H9 (cell line): ENCODE measurements at regions not wholly inside any gene's neighbourhood (a gene's known extent, or its start where the extent isn't known, plus 50 kb on each side); places are given as distances from the start of the nearest gene placed in this dataset.

Experiments used
- DNase-seq: peaks from one replicate; pipeline ENCODE4 v3.0.0-alpha.2; 2017
- H2AFZ ChIP-seq: one replicate; pipeline ENCODE4 v1.6.1; 2013; ENCODE audit warnings: mild to moderate bottlenecking, low read length, control low read depth, moderate library complexity
- H2AK5ac ChIP-seq: 2 replicates; pipeline ENCODE4 v1.6.1; 2013; ENCODE audit warnings: low read length, control low read depth, mixed read lengths; ENCODE audit not compliant: insufficient read length
- H2BK120ac ChIP-seq: one replicate; pipeline ENCODE4 v1.6.1; 2013; ENCODE audit warnings: low read depth, mild to moderate bottlenecking, low read length, control low read depth, inconsistent platforms; ENCODE audit not compliant: poor library complexity, severe bottlenecking
- H2BK12ac ChIP-seq: 2 replicates; pipeline ENCODE4 v1.6.1; 2013; ENCODE audit warnings: low read length, control low read depth, mixed read lengths, low read depth; ENCODE audit not compliant: insufficient read length
- H2BK15ac ChIP-seq: 2 replicates; pipeline ENCODE4 v1.6.1; 2013; ENCODE audit warnings: low read depth, low read length, control low read depth
- H2BK20ac ChIP-seq: one replicate; pipeline ENCODE4 v1.6.1; 2013; ENCODE audit warnings: low read depth, mild to moderate bottlenecking, low read length, control low read depth, inconsistent platforms; ENCODE audit not compliant: poor library complexity, severe bottlenecking
- H2BK5ac ChIP-seq: 2 replicates; pipeline ENCODE4 v1.6.1; 2013; ENCODE audit warnings: low read length, control low read depth, mixed read lengths; ENCODE audit not compliant: insufficient read length
- H3K14ac ChIP-seq: 2 replicates; pipeline ENCODE4 v1.6.1; 2013; ENCODE audit warnings: low read length, control low read depth; ENCODE audit not compliant: insufficient read depth
- H3K18ac ChIP-seq: 2 replicates; pipeline ENCODE4 v1.6.1; 2013; ENCODE audit warnings: low read depth, mild to moderate bottlenecking, mixed read lengths, low read length, control low read depth; ENCODE audit not compliant: insufficient read length
- H3K23ac ChIP-seq: 2 replicates; pipeline ENCODE4 v1.6.1; 2013; ENCODE audit warnings: low read length, control low read depth, mixed read lengths, low read depth; ENCODE audit not compliant: insufficient read length
- H3K23me2 ChIP-seq: 2 replicates; pipeline ENCODE4 v1.6.1; 2013; ENCODE audit warnings: low read depth, mild to moderate bottlenecking, mixed read lengths, low read length, control low read depth; ENCODE audit not compliant: insufficient read length, poor library complexity, severe bottlenecking
- H3K27ac ChIP-seq: 2 replicates; pipeline ENCODE4 v1.5.1; 2013; ENCODE audit warnings: low read length, control low read depth, mixed read lengths, low read depth; ENCODE audit not compliant: insufficient read length
- H3K27me3 ChIP-seq: 2 replicates; pipeline ENCODE4 v1.6.1; 2013; ENCODE audit warnings: low read length, control low read depth, inconsistent platforms; ENCODE audit not compliant: insufficient read depth
- H3K4ac ChIP-seq: 2 replicates; pipeline ENCODE4 v1.6.1; 2013; ENCODE audit warnings: low read depth, mild to moderate bottlenecking, control low read depth, inconsistent platforms, low read length, moderate library complexity
- H3K4me1 ChIP-seq: 2 replicates; pipeline ENCODE4 v1.6.1; 2013; ENCODE audit warnings: low read length, control low read depth, inconsistent platforms; ENCODE audit not compliant: insufficient read depth
- H3K4me2 ChIP-seq: 2 replicates; pipeline ENCODE4 v1.6.1; 2013; ENCODE audit warnings: low read length, control low read depth, mixed read lengths; ENCODE audit not compliant: insufficient read length, insufficient read depth
- H3K56ac ChIP-seq: 2 replicates; pipeline ENCODE4 v1.6.1; 2013; ENCODE audit warnings: low read depth, mild to moderate bottlenecking, mixed read lengths, low read length, control low read depth; ENCODE audit not compliant: insufficient read length
- H3K79me1 ChIP-seq: 2 replicates; pipeline ENCODE4 v1.6.1; 2013; ENCODE audit warnings: low read depth, mild to moderate bottlenecking, moderate library complexity, low read length, control low read depth, inconsistent platforms; ENCODE audit not compliant: insufficient read depth, poor library complexity, severe bottlenecking
- H3K79me2 ChIP-seq: 2 replicates; pipeline ENCODE4 v1.6.1; 2013; ENCODE audit warnings: low read length, control low read depth, inconsistent platforms; ENCODE audit not compliant: insufficient read depth
- H3K9ac ChIP-seq: 2 replicates; pipeline ENCODE4 v1.6.1; 2013; ENCODE audit warnings: low read length, control low read depth, mixed read lengths; ENCODE audit not compliant: insufficient read length; ENCODE audit errors: extremely low read depth
- H3K9me3 ChIP-seq: one replicate; pipeline ENCODE4 v1.6.1; 2013; ENCODE audit warnings: low read depth, low read length, inconsistent platforms; ENCODE audit not compliant: control insufficient read depth
- H3T11ph ChIP-seq: one replicate; pipeline ENCODE4 v1.6.1; 2013; ENCODE audit warnings: mild to moderate bottlenecking, low read length, control low read depth, inconsistent platforms
- H4K20me1 ChIP-seq: one replicate; pipeline ENCODE4 v1.6.1; 2013; ENCODE audit not compliant: control insufficient read depth, insufficient read length, insufficient read depth
- H4K5ac ChIP-seq: 2 replicates; pipeline ENCODE4 v1.6.1; 2013; ENCODE audit warnings: low read depth, mild to moderate bottlenecking, mixed read lengths, low read length, control low read depth; ENCODE audit not compliant: insufficient read length
- H4K8ac ChIP-seq: replicated peaks from 2 replicates; pipeline ENCODE4 v1.6.1; 2013; ENCODE audit warnings: low read length, control low read depth, mixed read lengths, low read depth; ENCODE audit not compliant: insufficient read length
- H4K91ac ChIP-seq: 2 replicates; pipeline ENCODE4 v1.6.1; 2013; ENCODE audit warnings: low read depth, mild to moderate bottlenecking, moderate library complexity, mixed read lengths, low read length, control low read depth; ENCODE audit not compliant: insufficient read length
- H3K27ac Mint-ChIP-seq, 3 experiments: 2 replicates in 2 of 3; 3 replicates in 1 of 3; pipeline ENCODE4 v1.8.0; 2020 to 2021; ENCODE audit warnings: mixed read lengths in 3 of 3, mild to moderate bottlenecking in 1 of 3, moderate library complexity in 1 of 3
- H3K27me3 Mint-ChIP-seq: 2 replicates; pipeline ENCODE4 v1.8.0; 2021; ENCODE audit warnings: low read depth, mild to moderate bottlenecking, moderate library complexity, mixed read lengths
- H3K36me3 Mint-ChIP-seq, 3 experiments: 2 replicates in 2 of 3; 3 replicates in 1 of 3; pipeline ENCODE4 v1.8.0; 2020 to 2021; ENCODE audit warnings: low read depth in 3 of 3, mixed read lengths in 3 of 3; ENCODE audit not compliant: insufficient read depth in 1 of 3
- H3K4me1 Mint-ChIP-seq, 2 experiments: 2 replicates each; pipeline ENCODE4 v1.8.0; 2020; ENCODE audit warnings: mixed read lengths in 2 of 2
- H3K4me3 Mint-ChIP-seq, 2 experiments: 2 replicates in 1 of 2; 3 replicates in 1 of 2; pipeline ENCODE4 v1.8.0; 2020 to 2021; ENCODE audit warnings: mild to moderate bottlenecking in 2 of 2, mixed read lengths in 2 of 2, moderate library complexity in 1 of 2
- H3K9me3 Mint-ChIP-seq, 2 experiments: 2 replicates in 1 of 2; 3 replicates in 1 of 2; pipeline ENCODE4 v1.8.0; 2020; ENCODE audit warnings: mild to moderate bottlenecking in 2 of 2, mixed read lengths in 2 of 2, moderate library complexity in 1 of 2
- TF ChIP-seq, protein P1 (sequence below): fragments of 200-600 bp; sonication (generic); conservative IDR thresholded peaks from 3 replicates; pipeline ENCODE4 v1.8.0; 2021; ENCODE audit warnings: antibody characterized with exemption, mild to moderate bottlenecking

DNA sequence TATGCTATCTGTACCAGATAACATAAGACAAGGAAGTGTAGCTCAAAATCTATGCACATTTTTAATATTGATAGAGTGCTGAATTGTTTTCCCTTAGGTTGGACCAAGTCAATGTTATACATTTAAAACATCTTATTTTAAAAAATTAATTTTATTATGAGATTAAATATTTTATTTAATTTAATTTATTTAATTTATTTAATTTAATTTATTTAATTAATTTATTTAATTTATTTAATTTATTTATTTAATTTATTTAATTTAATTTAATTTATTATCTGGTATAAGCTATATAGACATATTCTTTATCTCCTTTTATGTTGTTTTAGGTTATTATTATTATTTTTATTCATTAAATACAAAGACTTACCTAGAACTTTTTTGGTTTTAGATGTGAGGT is 551.7 kb upstream of the LRRTM1 start:
- no peak for DNase-seq
- TF ChIP-seq, protein P1, sequence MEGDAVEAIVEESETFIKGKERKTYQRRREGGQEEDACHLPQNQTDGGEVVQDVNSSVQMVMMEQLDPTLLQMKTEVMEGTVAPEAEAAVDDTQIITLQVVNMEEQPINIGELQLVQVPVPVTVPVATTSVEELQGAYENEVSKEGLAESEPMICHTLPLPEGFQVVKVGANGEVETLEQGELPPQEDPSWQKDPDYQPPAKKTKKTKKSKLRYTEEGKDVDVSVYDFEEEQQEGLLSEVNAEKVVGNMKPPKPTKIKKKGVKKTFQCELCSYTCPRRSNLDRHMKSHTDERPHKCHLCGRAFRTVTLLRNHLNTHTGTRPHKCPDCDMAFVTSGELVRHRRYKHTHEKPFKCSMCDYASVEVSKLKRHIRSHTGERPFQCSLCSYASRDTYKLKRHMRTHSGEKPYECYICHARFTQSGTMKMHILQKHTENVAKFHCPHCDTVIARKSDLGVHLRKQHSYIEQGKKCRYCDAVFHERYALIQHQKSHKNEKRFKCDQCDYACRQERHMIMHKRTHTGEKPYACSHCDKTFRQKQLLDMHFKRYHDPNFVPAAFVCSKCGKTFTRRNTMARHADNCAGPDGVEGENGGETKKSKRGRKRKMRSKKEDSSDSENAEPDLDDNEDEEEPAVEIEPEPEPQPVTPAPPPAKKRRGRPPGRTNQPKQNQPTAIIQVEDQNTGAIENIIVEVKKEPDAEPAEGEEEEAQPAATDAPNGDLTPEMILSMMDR = no peak
- Histone ChIP-seq H2BK5ac (no peak overlapping the region), H3K23me2 (no peaks in the 10 kb centered on the region), H4K20me1 (no peaks in the 10 kb centered on the region), H3K9ac (no peak overlapping the region), H3K14ac (no peak overlapping the region), H3K4me2 (no peak overlapping the region), H2AFZ (no peak overlapping the region), H2BK120ac (no peak overlapping the region), H4K5ac (no peak overlapping the region), H4K8ac (no peak overlapping the region), H3K56ac (no peak overlapping the region), H3K27ac (no peak overlapping the region), H4K91ac (no peak overlapping the region), H2BK20ac (no peak overlapping the region), H2AK5ac (no peak overlapping the region), H3K23ac (no peak overlapping the region), H3K27me3 (no peaks in the 10 kb centered on the region), H3K4me1 (no peaks in the 10 kb centered on the region), H2BK15ac (no peak overlapping the region), H3K4ac (no peak overlapping the region), H3K79me2 (no peaks in the 10 kb centered on the region), H3K18ac (no peak overlapping the region), H2BK12ac (no peak overlapping the region), H3K9me3 (no peaks in the 10 kb centered on the region), H3T11ph (no peak overlapping the region), H3K79me1 (no peaks in the 10 kb centered on the region)
- Mint-ChIP-seq H3K4me1 (peaks cover 0 to 10% of the 10 kb centered on the region in 2 experiments; a peak in 2 of 4 replicates), H3K36me3 (no peaks in the 10 kb centered on the region), H3K9me3 (no peaks in the 10 kb centered on the region), H3K4me3 (no peak overlapping the region), H3K27me3 (no peaks in the 10 kb centered on the region), H3K27ac (no peak overlapping the region)
